WTC11 (cell line): ENCODE measurements at regions not wholly inside any gene's neighbourhood (a gene's known extent, or its start where the extent isn't known, plus 50 kb on each side); places are given as distances from the start of the nearest gene placed in this dataset.

ENCODE experiments used
- ATAC-seq: fragments of 200-7000 bp; cut with Tn5 transposase; 2 replicates; pipeline ENCODE4 v1.10.0; 2021; ENCODE audit warnings: mild to moderate bottlenecking, moderate library complexity
- CTCF ChIA-PET: fragments of 300-600 bp; sonication (Branson Sonifier 250); formaldehyde crosslinking; loops from one replicate; lab custom pipeline; 2021; ENCODE audit warnings: antibody characterized with exemption; lab: Charles Lee
- POLR2A ChIA-PET: fragments of 350-600 bp; sonication (Branson Sonifier 250); formaldehyde crosslinking; loops from one replicate; lab custom pipeline; 2021; ENCODE audit warnings: antibody characterized with exemption; lab: Charles Lee
- DNase-seq: peaks from one replicate; pipeline ENCODE4 v3.0.0; 2021; ENCODE audit warnings: low spot score
- H3K27ac Mint-ChIP-seq: 2 replicates; pipeline ENCODE4 v1.8.0; 2021; ENCODE audit warnings: mixed read lengths
- H3K27me3 Mint-ChIP-seq: 2 replicates; pipeline ENCODE4 v1.8.0; 2021; ENCODE audit warnings: low read depth, mild to moderate bottlenecking, moderate library complexity, mixed read lengths
- H3K36me3 Mint-ChIP-seq: 2 replicates; pipeline ENCODE4 v1.8.0; 2021; ENCODE audit warnings: mixed read lengths
- H3K4me1 Mint-ChIP-seq: 2 replicates; pipeline ENCODE4 v1.8.0; 2022; ENCODE audit warnings: mixed read lengths
- H3K4me3 Mint-ChIP-seq: 2 replicates; pipeline ENCODE4 v1.8.0; 2021; ENCODE audit warnings: mild to moderate bottlenecking, moderate library complexity, mixed read lengths
- H3K9me3 Mint-ChIP-seq: 2 replicates; pipeline ENCODE4 v1.8.0; 2021; ENCODE audit warnings: mixed read lengths
- ELF4 ChIP-seq: sonication (generic); formaldehyde crosslinking; IDR thresholded peaks from 2 replicates; pipeline ENCODE4 v1.8.1; 2022; ENCODE audit warnings: low read depth, mild to moderate bottlenecking, moderate library complexity, missing genetic modification reagents
- ESRRA ChIP-seq: sonication (generic); formaldehyde crosslinking; IDR thresholded peaks from 2 replicates; pipeline ENCODE4 v1.8.1; 2022; ENCODE audit warnings: mild to moderate bottlenecking, missing genetic modification reagents, borderline replicate concordance
- FOXJ3 ChIP-seq: sonication (generic); formaldehyde crosslinking; IDR thresholded peaks from 2 replicates; pipeline ENCODE4 v1.9.0; 2021; ENCODE audit warnings: missing genetic modification reagents, mild to moderate bottlenecking, borderline replicate concordance
- FOXK1 ChIP-seq: sonication (generic); formaldehyde crosslinking; IDR thresholded peaks from 2 replicates; pipeline ENCODE4 v1.8.0; 2022; ENCODE audit warnings: mild to moderate bottlenecking, moderate library complexity, missing genetic modification reagents
- HMGA2 ChIP-seq: fragments of 250-450 bp; sonication (Bioruptor Pico); IDR thresholded peaks from 2 replicates; pipeline ENCODE4 v1.4.0; 2021; ENCODE audit warnings: mild to moderate bottlenecking, moderate library complexity
- OVOL2 ChIP-seq: fragments of 250-450 bp; sonication (Bioruptor Pico); IDR thresholded peaks from 2 replicates; pipeline ENCODE4 v1.9.0; 2021; ENCODE audit warnings: mild to moderate bottlenecking, borderline replicate concordance
- SP1 ChIP-seq: sonication (generic); formaldehyde crosslinking; conservative IDR thresholded peaks from 2 replicates; pipeline ENCODE4 v1.8.1; 2022; ENCODE audit warnings: missing genetic modification reagents
- TEAD4 ChIP-seq: sonication (generic); formaldehyde crosslinking; IDR thresholded peaks from 2 replicates; pipeline ENCODE4 v1.8.0; 2022; ENCODE audit warnings: mild to moderate bottlenecking, missing genetic modification reagents
- ZNF219 ChIP-seq: sonication (generic); formaldehyde crosslinking; IDR thresholded peaks from 2 replicates; pipeline ENCODE4 v1.8.0; 2023; ENCODE audit warnings: missing genetic modification reagents, mild to moderate bottlenecking, borderline replicate concordance
- ZNF317 ChIP-seq: sonication (generic); formaldehyde crosslinking; IDR thresholded peaks from 2 replicates; pipeline ENCODE4 v1.8.1; 2023; ENCODE audit warnings: low read depth, mild to moderate bottlenecking, moderate library complexity, missing genetic modification reagents, borderline replicate concordance
- ZNF396 ChIP-seq: fragments of 250-450 bp; sonication (Bioruptor Pico); IDR thresholded peaks from 2 replicates; pipeline ENCODE4 v1.8.0; 2021; ENCODE audit warnings: mild to moderate bottlenecking, moderate library complexity, borderline replicate concordance
- ZNF423 ChIP-seq: fragments of 250-450 bp; sonication (Bioruptor Pico); IDR thresholded peaks from 2 replicates; pipeline ENCODE4 v2.1.2; 2022; ENCODE audit warnings: mild to moderate bottlenecking, moderate library complexity
- TF ChIP-seq, protein P1 (sequence below): sonication (generic); formaldehyde crosslinking; IDR thresholded peaks from 2 replicates; pipeline ENCODE4 v1.8.0; 2023; ENCODE audit warnings: mild to moderate bottlenecking, missing genetic modification reagents
- TF ChIP-seq, protein P2 (sequence below): sonication (generic); formaldehyde crosslinking; IDR thresholded peaks from 2 replicates; pipeline ENCODE4 v1.8.1; 2023; ENCODE audit warnings: mild to moderate bottlenecking, missing genetic modification reagents, moderate library complexity
- TF ChIP-seq, protein P3 (sequence below): fragments of 250-450 bp; sonication (Bioruptor Pico); IDR thresholded peaks from 2 replicates; pipeline ENCODE4 v2.1.2; 2022; ENCODE audit warnings: mild to moderate bottlenecking, moderate library complexity
- TF ChIP-seq, protein P4 (sequence below): sonication (generic); formaldehyde crosslinking; IDR thresholded peaks from 2 replicates; pipeline ENCODE4 v1.8.1; 2022; ENCODE audit warnings: low read depth, missing genetic modification reagents, borderline replicate concordance
- TF ChIP-seq, protein P5 (sequence below): sonication (generic); formaldehyde crosslinking; IDR thresholded peaks from 2 replicates; pipeline ENCODE4 v1.8.1; 2022; ENCODE audit warnings: low read depth, mild to moderate bottlenecking, moderate library complexity, missing genetic modification reagents, borderline replicate concordance
- TF ChIP-seq, protein P6 (sequence below): fragments of 200-600 bp; IDR thresholded peaks from 2 replicates; pipeline ENCODE4 v1.8.0; 2022; ENCODE audit warnings: antibody characterized with exemption
- TF ChIP-seq, protein P7 (sequence below): sonication (generic); formaldehyde crosslinking; IDR thresholded peaks from 2 replicates; pipeline ENCODE4 v1.8.1; 2023; ENCODE audit warnings: mild to moderate bottlenecking, moderate library complexity, missing genetic modification reagents

DNA sequence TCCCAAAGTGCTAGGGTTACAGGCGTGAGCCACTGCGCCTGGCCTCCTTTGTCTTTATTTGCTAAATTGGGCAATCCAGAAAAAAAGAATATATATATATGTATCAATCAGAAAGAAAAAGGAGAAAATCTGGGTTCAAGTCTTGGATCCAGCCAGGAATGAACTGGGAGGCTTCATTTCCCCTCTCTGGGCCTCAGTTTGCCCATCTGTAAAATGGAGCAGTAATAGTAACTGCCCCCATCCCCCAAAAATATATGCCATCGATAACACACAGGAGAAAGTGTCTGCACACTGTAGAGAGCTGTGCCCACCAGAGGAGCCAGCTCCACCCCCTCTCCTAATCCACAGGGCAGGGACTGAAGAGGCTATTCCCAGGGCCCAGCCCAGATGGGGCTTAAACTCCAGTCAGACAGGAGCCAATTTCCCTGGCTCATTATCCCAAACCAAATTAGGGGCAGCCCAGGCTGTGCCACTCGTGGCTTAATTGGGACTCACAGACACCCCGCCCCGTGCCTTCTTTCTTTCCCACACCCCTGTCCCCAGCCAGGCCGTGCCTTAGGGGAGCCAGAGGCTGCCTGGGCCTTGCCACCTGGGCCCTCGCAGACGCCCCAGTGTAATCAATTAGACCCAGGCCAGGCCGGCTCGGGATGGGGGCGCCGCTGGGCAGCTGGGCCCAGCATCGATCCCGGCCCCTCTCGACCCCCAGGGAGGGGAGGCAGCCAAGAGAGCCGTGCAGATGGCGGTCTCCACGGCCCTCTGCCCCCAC lies 171.5 kb downstream of the MN1 start:
- ChIA-PET POLR2A (no interaction called here), CTCF (no interaction called here)
- Mint-ChIP-seq H3K9me3 (peaks cover 3% of the 10 kb centered on the region), H3K27me3 (no peaks in the 10 kb centered on the region; the same call in 1 of the 2 replicates), H3K27ac (no peak overlapping the region), H3K36me3 (peaks cover 2% of the 10 kb centered on the region; the same call in 1 of the 2 replicates), H3K4me3 (no peak overlapping the region), H3K4me1 (peaks cover 33% of the 10 kb centered on the region)
- peak; percentile 14 for ATAC-seq
- no peak for DNase-seq
- no peak for TF ChIP-seq HMGA2

DNA sequence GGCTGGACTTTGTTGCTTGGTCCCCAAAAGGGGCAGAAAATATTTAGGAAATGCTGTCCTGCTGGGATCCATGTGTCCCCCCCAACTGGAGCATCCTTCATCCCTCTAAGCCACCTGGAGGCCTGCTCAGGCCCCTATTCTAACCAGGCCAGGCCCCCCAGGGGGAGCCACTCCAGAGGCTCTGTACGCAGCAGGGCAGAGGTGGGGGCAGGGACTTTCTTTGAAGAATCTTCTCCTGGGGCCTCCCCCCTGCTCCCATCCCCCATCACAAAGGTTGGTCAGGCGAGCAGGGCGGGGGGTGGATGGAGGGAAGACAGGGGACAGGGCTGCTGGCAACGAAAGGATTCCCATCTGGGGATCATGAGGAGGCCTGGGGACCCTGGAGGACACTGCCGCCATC lies 170.8 kb downstream of the MN1 start:
- Mint-ChIP-seq H3K4me1 (peaks cover 33% of the 10 kb centered on the region), H3K4me3 (no peak overlapping the region), H3K27me3 (no peaks in the 10 kb centered on the region; the same call in 1 of the 2 replicates), H3K36me3 (peaks cover 2% of the 10 kb centered on the region; the same call in 1 of the 2 replicates), H3K27ac (no peak overlapping the region), H3K9me3 (peaks cover 3% of the 10 kb centered on the region)
- CTCF ChIA-PET = no interaction called here
- POLR2A ChIA-PET = no interaction called here
- ATAC-seq (peak; percentile 52), DNase-seq (peak; percentile 62)
- TF ChIP-seq, protein P1, sequence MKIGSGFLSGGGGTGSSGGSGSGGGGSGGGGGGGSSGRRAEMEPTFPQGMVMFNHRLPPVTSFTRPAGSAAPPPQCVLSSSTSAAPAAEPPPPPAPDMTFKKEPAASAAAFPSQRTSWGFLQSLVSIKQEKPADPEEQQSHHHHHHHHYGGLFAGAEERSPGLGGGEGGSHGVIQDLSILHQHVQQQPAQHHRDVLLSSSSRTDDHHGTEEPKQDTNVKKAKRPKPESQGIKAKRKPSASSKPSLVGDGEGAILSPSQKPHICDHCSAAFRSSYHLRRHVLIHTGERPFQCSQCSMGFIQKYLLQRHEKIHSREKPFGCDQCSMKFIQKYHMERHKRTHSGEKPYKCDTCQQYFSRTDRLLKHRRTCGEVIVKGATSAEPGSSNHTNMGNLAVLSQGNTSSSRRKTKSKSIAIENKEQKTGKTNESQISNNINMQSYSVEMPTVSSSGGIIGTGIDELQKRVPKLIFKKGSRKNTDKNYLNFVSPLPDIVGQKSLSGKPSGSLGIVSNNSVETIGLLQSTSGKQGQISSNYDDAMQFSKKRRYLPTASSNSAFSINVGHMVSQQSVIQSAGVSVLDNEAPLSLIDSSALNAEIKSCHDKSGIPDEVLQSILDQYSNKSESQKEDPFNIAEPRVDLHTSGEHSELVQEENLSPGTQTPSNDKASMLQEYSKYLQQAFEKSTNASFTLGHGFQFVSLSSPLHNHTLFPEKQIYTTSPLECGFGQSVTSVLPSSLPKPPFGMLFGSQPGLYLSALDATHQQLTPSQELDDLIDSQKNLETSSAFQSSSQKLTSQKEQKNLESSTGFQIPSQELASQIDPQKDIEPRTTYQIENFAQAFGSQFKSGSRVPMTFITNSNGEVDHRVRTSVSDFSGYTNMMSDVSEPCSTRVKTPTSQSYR (CRISPR knock-in tag) = peak; percentile 83; the same call in 1 of the 2 replicates
- TF ChIP-seq ZNF423 (CRISPR knock-in tag) (peak; percentile 98), ZNF317 (CRISPR knock-in tag) (no peak), ZNF219 (CRISPR knock-in tag) (no peak), SP1 (no peak)
- TF ChIP-seq, protein P2, sequence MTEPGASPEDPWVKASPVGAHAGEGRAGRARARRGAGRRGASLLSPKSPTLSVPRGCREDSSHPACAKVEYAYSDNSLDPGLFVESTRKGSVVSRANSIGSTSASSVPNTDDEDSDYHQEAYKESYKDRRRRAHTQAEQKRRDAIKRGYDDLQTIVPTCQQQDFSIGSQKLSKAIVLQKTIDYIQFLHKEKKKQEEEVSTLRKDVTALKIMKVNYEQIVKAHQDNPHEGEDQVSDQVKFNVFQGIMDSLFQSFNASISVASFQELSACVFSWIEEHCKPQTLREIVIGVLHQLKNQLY (CRISPR knock-in tag) = no peak
- TF ChIP-seq, protein P3, sequence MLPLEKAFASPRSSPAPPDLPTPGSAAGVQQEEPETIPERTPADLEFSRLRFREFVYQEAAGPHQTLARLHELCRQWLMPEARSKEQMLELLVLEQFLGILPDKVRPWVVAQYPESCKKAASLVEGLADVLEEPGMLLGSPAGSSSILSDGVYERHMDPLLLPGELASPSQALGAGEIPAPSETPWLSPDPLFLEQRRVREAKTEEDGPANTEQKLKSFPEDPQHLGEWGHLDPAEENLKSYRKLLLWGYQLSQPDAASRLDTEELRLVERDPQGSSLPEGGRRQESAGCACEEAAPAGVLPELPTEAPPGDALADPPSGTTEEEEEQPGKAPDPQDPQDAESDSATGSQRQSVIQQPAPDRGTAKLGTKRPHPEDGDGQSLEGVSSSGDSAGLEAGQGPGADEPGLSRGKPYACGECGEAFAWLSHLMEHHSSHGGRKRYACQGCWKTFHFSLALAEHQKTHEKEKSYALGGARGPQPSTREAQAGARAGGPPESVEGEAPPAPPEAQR (CRISPR knock-in tag) = no peak

DNA sequence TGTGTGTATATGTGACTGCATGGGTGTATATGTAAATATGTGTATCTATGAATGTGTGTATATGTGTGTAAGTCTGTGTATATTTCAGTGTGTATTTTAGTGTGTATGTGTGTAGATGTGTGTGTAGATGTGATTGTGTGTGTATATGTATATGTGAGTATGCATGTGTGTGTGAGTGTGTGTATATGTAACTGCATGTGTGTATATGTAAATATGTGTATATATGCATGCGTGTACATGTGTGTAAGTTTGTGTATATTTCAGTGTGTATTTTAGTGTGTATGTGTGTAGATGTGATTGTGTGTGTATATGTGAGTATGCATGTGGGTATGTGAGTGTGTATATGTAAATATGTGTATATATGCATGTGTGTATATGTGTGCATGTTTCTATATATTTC lies 169.9 kb downstream of the MN1 start:
- POLR2A ChIA-PET = no interaction called here
- ATAC-seq (no peak), DNase-seq (no peak)
- no peak overlapping the region for H3K27ac Mint-ChIP-seq
- no peak overlapping the region for H3K4me3 Mint-ChIP-seq
- H3K27me3 Mint-ChIP-seq = no peaks in the 10 kb centered on the region; the same call in 1 of the 2 replicates
- H3K4me1 Mint-ChIP-seq = peaks cover 28% of the 10 kb centered on the region
- peaks cover 2% of the 10 kb centered on the region; the same call in 1 of the 2 replicates for H3K36me3 Mint-ChIP-seq
- TF ChIP-seq, protein P4, sequence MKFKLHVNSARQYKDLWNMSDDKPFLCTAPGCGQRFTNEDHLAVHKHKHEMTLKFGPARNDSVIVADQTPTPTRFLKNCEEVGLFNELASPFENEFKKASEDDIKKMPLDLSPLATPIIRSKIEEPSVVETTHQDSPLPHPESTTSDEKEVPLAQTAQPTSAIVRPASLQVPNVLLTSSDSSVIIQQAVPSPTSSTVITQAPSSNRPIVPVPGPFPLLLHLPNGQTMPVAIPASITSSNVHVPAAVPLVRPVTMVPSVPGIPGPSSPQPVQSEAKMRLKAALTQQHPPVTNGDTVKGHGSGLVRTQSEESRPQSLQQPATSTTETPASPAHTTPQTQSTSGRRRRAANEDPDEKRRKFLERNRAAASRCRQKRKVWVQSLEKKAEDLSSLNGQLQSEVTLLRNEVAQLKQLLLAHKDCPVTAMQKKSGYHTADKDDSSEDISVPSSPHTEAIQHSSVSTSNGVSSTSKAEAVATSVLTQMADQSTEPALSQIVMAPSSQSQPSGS (CRISPR knock-in tag) = no peak
- no peak for TF ChIP-seq ZNF396 (CRISPR knock-in tag)
- TF ChIP-seq FOXJ3 (CRISPR knock-in tag) = no peak
- TF ChIP-seq, protein P5, sequence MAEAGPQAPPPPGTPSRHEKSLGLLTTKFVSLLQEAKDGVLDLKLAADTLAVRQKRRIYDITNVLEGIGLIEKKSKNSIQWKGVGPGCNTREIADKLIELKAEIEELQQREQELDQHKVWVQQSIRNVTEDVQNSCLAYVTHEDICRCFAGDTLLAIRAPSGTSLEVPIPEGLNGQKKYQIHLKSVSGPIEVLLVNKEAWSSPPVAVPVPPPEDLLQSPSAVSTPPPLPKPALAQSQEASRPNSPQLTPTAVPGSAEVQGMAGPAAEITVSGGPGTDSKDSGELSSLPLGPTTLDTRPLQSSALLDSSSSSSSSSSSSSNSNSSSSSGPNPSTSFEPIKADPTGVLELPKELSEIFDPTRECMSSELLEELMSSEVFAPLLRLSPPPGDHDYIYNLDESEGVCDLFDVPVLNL (CRISPR knock-in tag) = no peak
- TF ChIP-seq, protein P6, sequence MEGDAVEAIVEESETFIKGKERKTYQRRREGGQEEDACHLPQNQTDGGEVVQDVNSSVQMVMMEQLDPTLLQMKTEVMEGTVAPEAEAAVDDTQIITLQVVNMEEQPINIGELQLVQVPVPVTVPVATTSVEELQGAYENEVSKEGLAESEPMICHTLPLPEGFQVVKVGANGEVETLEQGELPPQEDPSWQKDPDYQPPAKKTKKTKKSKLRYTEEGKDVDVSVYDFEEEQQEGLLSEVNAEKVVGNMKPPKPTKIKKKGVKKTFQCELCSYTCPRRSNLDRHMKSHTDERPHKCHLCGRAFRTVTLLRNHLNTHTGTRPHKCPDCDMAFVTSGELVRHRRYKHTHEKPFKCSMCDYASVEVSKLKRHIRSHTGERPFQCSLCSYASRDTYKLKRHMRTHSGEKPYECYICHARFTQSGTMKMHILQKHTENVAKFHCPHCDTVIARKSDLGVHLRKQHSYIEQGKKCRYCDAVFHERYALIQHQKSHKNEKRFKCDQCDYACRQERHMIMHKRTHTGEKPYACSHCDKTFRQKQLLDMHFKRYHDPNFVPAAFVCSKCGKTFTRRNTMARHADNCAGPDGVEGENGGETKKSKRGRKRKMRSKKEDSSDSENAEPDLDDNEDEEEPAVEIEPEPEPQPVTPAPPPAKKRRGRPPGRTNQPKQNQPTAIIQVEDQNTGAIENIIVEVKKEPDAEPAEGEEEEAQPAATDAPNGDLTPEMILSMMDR = no peak
- no peak for TF ChIP-seq ESRRA (CRISPR knock-in tag)
- TF ChIP-seq ELF4 (CRISPR knock-in tag) = no peak
- TF ChIP-seq OVOL2 (CRISPR knock-in tag) = no peak
- TF ChIP-seq FOXK1 (CRISPR knock-in tag) = no peak
- TF ChIP-seq, protein P7, sequence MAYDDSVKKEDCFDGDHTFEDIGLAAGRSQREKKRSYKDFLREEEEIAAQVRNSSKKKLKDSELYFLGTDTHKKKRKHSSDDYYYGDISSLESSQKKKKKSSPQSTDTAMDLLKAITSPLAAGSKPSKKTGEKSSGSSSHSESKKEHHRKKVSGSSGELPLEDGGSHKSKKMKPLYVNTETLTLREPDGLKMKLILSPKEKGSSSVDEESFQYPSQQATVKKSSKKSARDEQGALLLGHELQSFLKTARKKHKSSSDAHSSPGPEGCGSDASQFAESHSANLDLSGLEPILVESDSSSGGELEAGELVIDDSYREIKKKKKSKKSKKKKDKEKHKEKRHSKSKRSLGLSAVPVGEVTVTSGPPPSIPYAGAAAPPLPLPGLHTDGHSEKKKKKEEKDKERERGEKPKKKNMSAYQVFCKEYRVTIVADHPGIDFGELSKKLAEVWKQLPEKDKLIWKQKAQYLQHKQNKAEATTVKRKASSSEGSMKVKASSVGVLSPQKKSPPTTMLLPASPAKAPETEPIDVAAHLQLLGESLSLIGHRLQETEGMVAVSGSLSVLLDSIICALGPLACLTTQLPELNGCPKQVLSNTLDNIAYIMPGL = no peak
- no peak for TF ChIP-seq TEAD4 (CRISPR knock-in tag)
- peaks cover 3% of the 10 kb centered on the region for H3K9me3 Mint-ChIP-seq
- CTCF ChIA-PET = no interaction called here
